SK-N-MC (cell line): ENCODE measurements at regions not wholly inside any gene's neighbourhood (a gene's known extent, or its start where the extent isn't known, plus 50 kb on each side); places are given as distances from the start of the nearest gene placed in this dataset.

Experiments used
- EZH2 ChIP-seq: fragments of 200-600 bp; sonication (generic); IDR thresholded peaks from one replicate; pipeline ENCODE4 v1.6.1; 2017; ENCODE audit warnings: antibody characterized with exemption
- POLR2AphosphoS5 ChIP-seq: IDR thresholded peaks from 2 replicates; pipeline ENCODE4 v1.6.1; 2012; ENCODE audit warnings: mild to moderate bottlenecking, low read depth, low read length, borderline replicate concordance

DNA sequence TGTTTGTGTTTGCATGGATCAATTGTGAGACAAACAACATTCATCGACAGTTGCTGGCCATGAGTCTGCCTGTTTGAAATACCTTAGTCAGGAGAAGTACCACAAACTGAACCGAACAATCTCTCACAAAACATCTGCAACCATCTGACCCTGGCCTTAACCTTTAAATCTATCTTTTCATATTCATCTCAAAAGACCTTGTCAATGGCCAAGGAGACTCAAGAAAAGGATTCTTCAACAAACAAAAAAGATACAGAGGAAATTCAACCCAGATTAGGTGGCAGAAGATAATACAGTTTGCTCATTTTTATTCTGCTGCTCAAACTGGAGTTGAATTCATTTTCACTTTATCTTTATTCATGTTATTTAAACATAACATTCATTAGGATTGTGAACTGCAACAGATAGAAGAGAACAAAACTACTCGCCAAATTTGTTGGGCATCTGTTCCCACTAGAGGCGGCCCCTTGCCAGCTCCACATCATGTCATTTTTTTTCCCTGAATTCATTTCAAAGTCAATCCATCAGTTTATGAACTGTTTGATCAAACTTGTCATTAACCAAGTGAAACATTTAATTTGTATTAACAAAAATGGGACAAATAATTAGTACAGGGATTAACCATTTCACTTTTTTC, 152.3 kb upstream of the OTX2 start:
- TF ChIP-seq POLR2AphosphoS5 (no peak), EZH2 (no peak)
